ENCODE measurements at regions not wholly inside any gene's neighbourhood (a gene's known extent, or its start where the extent isn't known, plus 50 kb on each side); places are given as distances from the start of the nearest gene placed in this dataset.
"Not testable (repeated sequence)": the region's sequence is repeated elsewhere in the genome, so short reads cannot be mapped to it uniquely, and the experiment has no call there.

DNA sequence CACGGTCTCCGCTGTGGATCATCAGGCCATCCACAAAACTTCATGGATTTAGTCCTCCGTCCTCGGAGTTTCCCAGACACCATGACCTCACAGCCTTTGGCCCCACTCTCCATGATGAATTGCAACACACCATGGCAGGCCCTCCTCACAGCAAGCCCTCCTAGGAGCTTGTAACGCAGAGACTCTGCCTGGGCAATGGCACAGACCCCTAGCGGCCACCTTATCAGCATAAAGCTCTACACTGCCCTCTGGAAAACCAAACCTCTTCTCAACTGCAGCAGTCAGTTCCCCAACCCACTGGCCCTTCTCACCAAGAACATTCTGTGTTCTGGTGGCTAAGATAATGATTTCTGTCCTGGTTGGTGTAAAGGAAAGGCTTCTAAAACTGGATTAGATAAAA lies 238.4 kb upstream of the USP15 start:
- H3K27me3 ChIP-seq (ENCODE audit: insufficient read depth, low read length), result no peaks in the 10 kb centered on the region
- H3K4me1 ChIP-seq (ENCODE audit: insufficient read depth, low read length), result no peaks in the 10 kb centered on the region
- H3K4me3 ChIP-seq (ENCODE audit: low read length), result no peak overlapping the region
- no peaks in the 10 kb centered on the region for H3K36me3 ChIP-seq (ENCODE audit: insufficient read depth, low read depth, low read length)
- no peak overlapping the region for H3K9ac ChIP-seq (ENCODE audit: low read depth, low read length)
- H3K9me3 ChIP-seq (ENCODE audit: insufficient read depth, low read depth, low read length), result no peaks in the 10 kb centered on the region
- H3K27ac ChIP-seq (ENCODE audit: low read length), result no peak overlapping the region

DNA sequence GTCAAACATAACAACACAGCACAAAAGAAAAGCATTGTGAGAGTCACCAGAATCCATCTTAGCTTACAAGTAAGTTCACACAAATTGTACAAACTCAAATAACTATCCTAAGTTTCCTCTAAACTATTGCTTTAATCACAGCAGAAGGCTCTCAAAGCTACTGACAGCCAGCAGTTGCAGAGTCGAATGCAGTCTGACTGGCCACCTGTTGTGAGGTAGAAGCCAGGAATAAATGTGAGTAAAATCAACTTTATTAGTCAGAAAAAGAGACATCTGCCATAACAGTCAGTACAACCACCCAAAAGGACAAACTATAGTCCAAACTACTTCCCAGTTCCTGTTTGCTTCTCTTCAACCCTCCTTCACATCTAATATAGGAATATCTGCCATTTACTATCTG lies 231.7 kb upstream of the USP15 start:
- Histone ChIP-seq H3K9ac (ENCODE audit: low read depth, low read length) (no peak overlapping the region), H3K27ac (ENCODE audit: low read length) (no peak overlapping the region), H3K4me1 (ENCODE audit: insufficient read depth, low read length) (no peaks in the 10 kb centered on the region), H3K9me3 (ENCODE audit: insufficient read depth, low read depth, low read length) (no peaks in the 10 kb centered on the region), H3K36me3 (ENCODE audit: insufficient read depth, low read depth, low read length) (no peaks in the 10 kb centered on the region), H3K27me3 (ENCODE audit: insufficient read depth, low read length) (no peaks in the 10 kb centered on the region), H3K4me3 (ENCODE audit: low read length) (no peak overlapping the region)

DNA sequence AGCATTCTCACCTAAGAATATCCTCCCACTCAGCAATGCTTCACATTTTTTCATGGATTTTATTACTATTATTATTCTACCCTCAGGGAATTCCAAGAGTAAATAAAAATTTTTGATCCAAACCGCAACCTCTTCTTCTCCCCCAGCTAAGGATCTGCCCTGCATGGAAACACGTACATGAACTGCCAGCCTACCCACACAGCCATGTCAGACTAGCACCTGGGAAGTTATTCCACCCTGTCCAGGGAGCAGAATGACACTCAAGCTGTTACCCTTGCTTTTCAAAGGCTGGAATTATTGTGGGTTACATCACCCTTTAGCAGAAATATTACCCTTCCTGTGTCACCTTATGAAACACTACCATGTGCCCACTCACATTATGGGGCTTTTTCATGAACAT lies 227.3 kb upstream of the USP15 start:
- H3K4me3 ChIP-seq (ENCODE audit: low read length), result no peak overlapping the region
- H3K9ac ChIP-seq (ENCODE audit: low read depth, low read length), result no peak overlapping the region
- no peaks in the 10 kb centered on the region for H3K27me3 ChIP-seq (ENCODE audit: insufficient read depth, low read length)
- no peak overlapping the region for H3K27ac ChIP-seq (ENCODE audit: low read length)
- no peaks in the 10 kb centered on the region for H3K9me3 ChIP-seq (ENCODE audit: insufficient read depth, low read depth, low read length)
- no peaks in the 10 kb centered on the region for H3K4me1 ChIP-seq (ENCODE audit: insufficient read depth, low read length)
- no peaks in the 10 kb centered on the region for H3K36me3 ChIP-seq (ENCODE audit: insufficient read depth, low read depth, low read length)

DNA sequence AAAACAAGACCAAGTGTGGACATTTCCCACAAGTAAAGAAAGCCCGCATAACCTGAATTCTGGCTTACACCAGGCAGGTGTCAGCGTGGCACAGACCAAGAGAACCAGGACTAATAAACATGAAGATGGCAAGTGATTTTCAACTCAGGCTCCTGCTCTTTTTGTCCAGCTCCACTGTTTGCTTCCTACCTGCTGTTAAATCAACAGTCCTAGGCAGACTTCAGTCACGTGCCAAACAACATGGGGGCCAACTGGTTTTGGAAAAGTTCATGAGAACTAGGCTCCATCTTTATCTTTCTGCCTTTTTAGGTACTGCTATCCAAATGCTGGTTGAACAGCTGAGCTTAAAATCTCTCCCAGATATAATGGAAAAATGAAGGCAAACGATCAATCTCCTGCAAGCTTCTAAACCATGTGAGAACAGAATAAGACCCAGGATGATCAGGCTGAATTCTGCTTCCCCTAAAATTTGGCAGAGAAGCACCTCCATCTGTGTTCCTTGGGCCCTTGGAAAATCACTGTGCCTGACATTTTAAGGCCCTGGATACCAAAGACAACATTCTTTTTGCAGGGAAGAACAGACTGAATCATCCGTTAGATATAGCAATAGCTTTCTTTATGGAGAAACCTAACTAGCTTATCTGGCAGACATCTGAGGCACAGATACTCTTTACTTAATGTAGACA lies 215.6 kb upstream of the USP15 start:
- Histone ChIP-seq H3K27me3 (ENCODE audit: insufficient read depth, low read length) (no peaks in the 10 kb centered on the region), H3K4me1 (ENCODE audit: insufficient read depth, low read length) (no peaks in the 10 kb centered on the region), H3K4me3 (ENCODE audit: low read length) (no peak overlapping the region), H3K27ac (ENCODE audit: low read length) (no peak overlapping the region), H3K9ac (ENCODE audit: low read depth, low read length) (no peak overlapping the region), H3K9me3 (ENCODE audit: insufficient read depth, low read depth, low read length) (peaks cover 7% of the 10 kb centered on the region; the same call in 1 of the 2 replicates), H3K36me3 (ENCODE audit: insufficient read depth, low read depth, low read length) (no peaks in the 10 kb centered on the region)

DNA sequence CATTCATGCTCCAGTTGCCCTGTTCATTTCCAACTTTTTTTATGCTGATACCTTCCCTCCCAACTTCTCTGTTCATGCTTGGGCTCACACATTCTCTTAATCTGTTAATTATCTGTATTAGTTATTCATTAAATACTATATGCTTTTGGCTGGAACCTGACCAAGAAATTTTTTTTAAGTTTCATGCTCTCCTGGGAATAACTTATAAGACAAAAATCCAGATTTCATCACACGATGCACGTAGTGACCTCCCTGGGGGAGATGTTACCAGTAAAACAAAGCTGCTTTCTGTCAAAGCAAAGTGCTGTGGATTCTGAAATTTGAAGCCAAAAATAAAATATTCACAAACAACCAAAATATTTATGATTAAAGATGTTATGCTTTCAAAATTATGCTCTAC lies 215.0 kb upstream of the USP15 start:
- Histone ChIP-seq H3K27ac (ENCODE audit: low read length) (no peak overlapping the region), H3K27me3 (ENCODE audit: insufficient read depth, low read length) (no peaks in the 10 kb centered on the region), H3K36me3 (ENCODE audit: insufficient read depth, low read depth, low read length) (no peaks in the 10 kb centered on the region), H3K4me3 (ENCODE audit: low read length) (no peak overlapping the region), H3K9ac (ENCODE audit: low read depth, low read length) (no peak overlapping the region), H3K4me1 (ENCODE audit: insufficient read depth, low read length) (no peaks in the 10 kb centered on the region), H3K9me3 (ENCODE audit: insufficient read depth, low read depth, low read length) (peaks cover 5% of the 10 kb centered on the region; the same call in 1 of the 2 replicates)

DNA sequence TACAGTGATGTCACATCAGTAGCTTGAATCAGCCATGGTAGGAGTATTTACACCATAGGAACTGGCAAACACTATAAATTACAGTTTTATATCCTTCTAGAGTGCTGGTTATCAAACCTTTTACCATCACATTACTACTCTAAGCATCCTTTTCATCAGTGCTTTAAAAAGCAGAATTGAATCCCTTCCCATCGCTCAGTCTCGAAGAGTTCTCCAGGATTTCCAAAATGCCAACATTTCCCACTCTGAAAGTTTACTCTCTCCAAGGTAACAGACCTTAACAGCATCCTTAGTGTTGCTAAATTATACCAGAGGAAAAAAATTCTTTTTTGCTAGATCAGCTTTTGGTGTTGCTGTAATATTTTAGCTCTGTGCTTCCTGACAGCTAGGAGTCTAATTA lies 209.4 kb upstream of the USP15 start:
- no peaks in the 10 kb centered on the region for H3K36me3 ChIP-seq (ENCODE audit: insufficient read depth, low read depth, low read length)
- no peaks in the 10 kb centered on the region for H3K27me3 ChIP-seq (ENCODE audit: insufficient read depth, low read length)
- no peak overlapping the region for H3K4me3 ChIP-seq (ENCODE audit: low read length)
- H3K9ac ChIP-seq (ENCODE audit: low read depth, low read length), result no peak overlapping the region
- H3K27ac ChIP-seq (ENCODE audit: low read length), result no peak overlapping the region
- H3K4me1 ChIP-seq (ENCODE audit: insufficient read depth, low read length), result no peaks in the 10 kb centered on the region
- H3K9me3 ChIP-seq (ENCODE audit: insufficient read depth, low read depth, low read length), result no peaks in the 10 kb centered on the region

DNA sequence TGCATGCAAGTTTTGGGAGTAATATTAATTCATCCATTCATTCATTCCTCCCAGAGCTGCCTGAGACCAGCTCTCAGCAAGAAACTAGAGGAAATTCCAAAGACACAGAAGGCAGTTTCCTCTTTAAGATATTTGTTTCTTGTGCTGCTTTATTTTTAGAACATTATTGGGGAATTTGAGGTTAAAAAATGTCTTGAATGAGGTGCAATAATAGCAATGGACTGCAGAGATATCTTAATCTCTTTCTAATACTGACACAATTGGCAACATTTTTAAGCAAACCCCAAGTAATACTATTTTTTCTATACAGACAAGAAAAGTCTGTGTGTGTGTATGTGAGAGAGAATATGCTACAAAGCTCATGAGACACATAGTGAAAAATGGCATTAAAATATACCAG lies 190.2 kb upstream of the USP15 start:
- H3K4me1 ChIP-seq (ENCODE audit: insufficient read depth, low read length), result no peaks in the 10 kb centered on the region
- no peak overlapping the region for H3K27ac ChIP-seq (ENCODE audit: low read length)
- no peaks in the 10 kb centered on the region for H3K9me3 ChIP-seq (ENCODE audit: insufficient read depth, low read depth, low read length)
- no peak overlapping the region for H3K4me3 ChIP-seq (ENCODE audit: low read length)
- no peak overlapping the region for H3K9ac ChIP-seq (ENCODE audit: low read depth, low read length)
- H3K36me3 ChIP-seq (ENCODE audit: insufficient read depth, low read depth, low read length), result no peaks in the 10 kb centered on the region
- H3K27me3 ChIP-seq (ENCODE audit: insufficient read depth, low read length), result no peaks in the 10 kb centered on the region

DNA sequence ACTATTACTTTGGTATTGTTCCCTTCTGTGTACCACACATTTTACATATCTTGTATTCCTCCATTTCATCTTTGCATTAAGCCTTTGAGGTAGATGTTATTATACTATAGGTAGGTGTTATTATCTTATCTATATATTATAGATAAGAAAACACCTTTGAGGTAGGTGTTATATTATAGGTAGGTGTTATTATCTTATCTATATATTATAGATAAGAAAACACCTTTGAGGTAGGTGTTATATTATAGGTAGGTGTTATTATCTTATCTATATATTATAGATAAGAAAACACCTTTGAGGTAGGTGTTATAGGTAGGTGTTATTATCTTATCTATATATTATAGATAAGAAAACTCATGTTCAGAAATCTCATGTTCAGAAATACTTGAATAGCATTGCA lies 187.0 kb upstream of the USP15 start:
- H3K9ac ChIP-seq (ENCODE audit: low read depth, low read length), result not testable (repeated sequence)
- H3K4me1 ChIP-seq (ENCODE audit: insufficient read depth, low read length), result peaks cover 11% of the 10 kb centered on the region

DNA sequence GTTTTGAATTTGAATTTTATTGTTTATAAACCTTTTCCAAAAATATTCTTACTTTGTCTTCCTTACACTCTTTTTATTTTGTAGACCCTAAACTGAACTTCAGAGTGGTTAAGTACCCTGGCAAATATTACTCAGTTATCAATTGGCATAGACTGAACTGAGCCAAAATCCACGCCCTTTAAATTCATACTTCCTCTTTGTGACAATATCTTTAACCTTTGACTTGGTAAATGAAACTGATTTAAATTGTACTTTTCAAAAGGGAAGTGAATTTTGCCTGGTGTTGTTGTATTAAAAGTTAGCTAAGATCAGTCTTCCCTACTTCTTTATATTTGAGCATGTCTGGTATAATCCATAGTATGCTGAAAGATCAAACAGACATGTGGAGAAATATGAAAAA lies 184.3 kb upstream of the USP15 start:
- no peaks in the 10 kb centered on the region for H3K9me3 ChIP-seq (ENCODE audit: insufficient read depth, low read depth, low read length)
- no peak overlapping the region for H3K4me3 ChIP-seq (ENCODE audit: low read length)
- H3K27me3 ChIP-seq (ENCODE audit: insufficient read depth, low read length), result no peaks in the 10 kb centered on the region
- H3K27ac ChIP-seq (ENCODE audit: low read length), result no peak overlapping the region
- peaks cover 12% of the 10 kb centered on the region for H3K4me1 ChIP-seq (ENCODE audit: insufficient read depth, low read length)
- H3K9ac ChIP-seq (ENCODE audit: low read depth, low read length), result no peak overlapping the region
- H3K36me3 ChIP-seq (ENCODE audit: insufficient read depth, low read depth, low read length), result no peaks in the 10 kb centered on the region

More for the DNA sequence above, 187.0 kb upstream of the USP15 start:
- not testable (repeated sequence) for H3K27me3 ChIP-seq (ENCODE audit: insufficient read depth, low read length); H3K27ac ChIP-seq (ENCODE audit: low read length); H3K36me3 ChIP-seq (ENCODE audit: insufficient read depth, low read depth, low read length); H3K9me3 ChIP-seq (ENCODE audit: insufficient read depth, low read depth, low read length); H3K4me3 ChIP-seq (ENCODE audit: low read length)

DNA sequence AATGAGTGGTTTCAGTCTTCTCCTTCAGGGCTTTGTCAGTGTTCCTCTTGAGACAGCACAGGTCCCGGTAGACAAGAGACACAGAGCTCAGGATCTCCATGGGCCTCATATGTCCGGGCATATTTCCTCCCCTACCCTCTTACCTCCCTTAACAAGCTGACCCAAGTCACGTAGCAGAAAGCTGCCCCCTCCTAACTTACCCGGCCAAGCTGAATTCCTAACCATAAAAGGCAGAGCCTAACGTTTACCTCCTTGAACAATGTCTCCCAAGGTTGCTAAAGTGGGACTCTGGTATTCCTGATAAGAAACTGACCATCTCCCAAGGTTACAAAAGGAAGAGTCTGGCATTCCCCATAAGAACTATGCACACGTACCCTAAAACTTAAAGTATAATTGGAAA lies 182.2 kb upstream of the USP15 start:
- no peaks in the 10 kb centered on the region for H3K9me3 ChIP-seq (ENCODE audit: insufficient read depth, low read depth, low read length)

DNA sequence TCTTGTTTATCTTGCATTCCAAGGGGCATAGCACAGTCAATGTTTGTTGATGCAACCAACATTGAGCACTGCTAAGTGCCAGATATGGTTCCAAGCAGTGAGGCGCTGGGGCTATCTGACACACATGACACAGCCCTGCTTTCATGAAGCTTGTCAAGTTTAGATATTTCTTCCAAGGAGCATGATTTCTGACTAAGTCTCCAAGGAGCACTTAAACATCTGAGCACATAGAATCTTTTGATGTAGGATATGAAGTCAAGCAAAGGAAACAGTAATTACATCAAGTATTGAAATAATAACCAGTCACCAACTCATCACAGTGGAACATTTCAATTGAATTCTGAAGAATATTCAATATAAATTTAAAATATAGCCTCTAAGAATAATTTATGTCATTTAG lies 177.8 kb upstream of the USP15 start:
- Histone ChIP-seq H3K27ac (ENCODE audit: low read length) (no peak overlapping the region), H3K4me1 (ENCODE audit: insufficient read depth, low read length) (peaks cover 9% of the 10 kb centered on the region), H3K27me3 (ENCODE audit: insufficient read depth, low read length) (no peaks in the 10 kb centered on the region), H3K9ac (ENCODE audit: low read depth, low read length) (no peak overlapping the region), H3K4me3 (ENCODE audit: low read length) (no peak overlapping the region), H3K36me3 (ENCODE audit: insufficient read depth, low read depth, low read length) (no peaks in the 10 kb centered on the region), H3K9me3 (ENCODE audit: insufficient read depth, low read depth, low read length) (no peaks in the 10 kb centered on the region; the same call in 1 of the 2 replicates)

More for the DNA sequence above, 182.2 kb upstream of the USP15 start:
- H3K27me3 ChIP-seq (ENCODE audit: insufficient read depth, low read length), result no peaks in the 10 kb centered on the region
- H3K4me3 ChIP-seq (ENCODE audit: low read length), result no peak overlapping the region
- H3K36me3 ChIP-seq (ENCODE audit: insufficient read depth, low read depth, low read length), result no peaks in the 10 kb centered on the region
- H3K4me1 ChIP-seq (ENCODE audit: insufficient read depth, low read length), result peaks cover 12% of the 10 kb centered on the region
- H3K9ac ChIP-seq (ENCODE audit: low read depth, low read length), result no peak overlapping the region
- no peak overlapping the region for H3K27ac ChIP-seq (ENCODE audit: low read length)

DNA sequence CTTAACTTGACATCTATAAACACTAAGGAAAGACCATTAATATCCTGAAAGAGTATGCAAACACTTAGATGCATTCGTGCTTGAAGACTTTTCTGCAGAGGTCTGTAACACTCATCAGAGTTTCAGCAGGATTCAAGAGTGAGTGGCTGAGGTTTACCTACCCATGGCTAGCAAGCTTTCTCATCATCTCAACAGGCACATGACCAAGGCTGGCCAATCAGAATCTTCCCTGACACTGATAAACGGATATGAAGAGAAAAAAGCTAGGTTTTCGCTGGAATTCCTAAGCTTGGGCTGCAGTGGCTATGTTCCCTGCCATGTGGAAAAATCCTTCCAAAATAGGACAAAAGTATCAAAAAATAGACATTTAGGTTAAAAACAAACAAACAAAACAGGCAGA lies 162.1 kb upstream of the USP15 start:
- H3K9me3 ChIP-seq (ENCODE audit: insufficient read depth, low read depth, low read length), result no peaks in the 10 kb centered on the region
- no peak overlapping the region for H3K9ac ChIP-seq (ENCODE audit: low read depth, low read length)
- no peak overlapping the region for H3K4me3 ChIP-seq (ENCODE audit: low read length)
- H3K27me3 ChIP-seq (ENCODE audit: insufficient read depth, low read length), result peaks cover 2% of the 10 kb centered on the region; the same call in 1 of the 2 replicates
- H3K36me3 ChIP-seq (ENCODE audit: insufficient read depth, low read depth, low read length), result no peaks in the 10 kb centered on the region
- no peaks in the 10 kb centered on the region for H3K4me1 ChIP-seq (ENCODE audit: insufficient read depth, low read length)
- no peak overlapping the region for H3K27ac ChIP-seq (ENCODE audit: low read length)

Data from iPS-20b (cell line).